Activated T-cell treated with anti-CD3 and anti-CD28 coated beads, Interleukin-2, amount 50 U/mL, for 72 hours (primary cell): ENCODE measurements at regions not wholly inside any gene's neighbourhood (a gene's known extent, or its start where the extent isn't known, plus 50 kb on each side); places are given as distances from the start of the nearest gene placed in this dataset.

Source experiments
- ATAC-seq, 2 donors: fragments of 150-1000 bp; cut with Tn5 transposase; replicated peaks in 1 of 2; 2 replicates each; pipeline ENCODE4 v1.10.0; 2021; ENCODE audit warnings: moderate library complexity in 2 of 2, mild to moderate bottlenecking in 1 of 2
- DNase-seq, 2 donors: peaks; one replicate each; pipeline ENCODE4 v3.0.0; 2021 to 2022; ENCODE audit warnings: mixed read lengths in 1 of 2
- H3K27ac Mint-ChIP-seq: one replicate; pipeline ENCODE4 v1.8.0; 2022; ENCODE audit warnings: mild to moderate bottlenecking, moderate library complexity, mixed read lengths
- H3K27me3 Mint-ChIP-seq: one replicate; pipeline ENCODE4 v1.8.0; 2022; ENCODE audit warnings: low read depth, mixed read lengths
- H3K36me3 Mint-ChIP-seq, 2 donors: one replicate each; pipeline ENCODE4 v1.8.0; 2022; ENCODE audit warnings: mixed read lengths in 2 of 2, mild to moderate bottlenecking in 1 of 2; ENCODE audit not compliant: insufficient read depth in 2 of 2
- H3K4me1 Mint-ChIP-seq: one replicate; pipeline ENCODE4 v1.8.0; 2022; ENCODE audit warnings: low read depth, mixed read lengths
- H3K4me3 Mint-ChIP-seq, 2 donors: one replicate each; pipeline ENCODE4 v1.8.0; 2022; ENCODE audit warnings: mild to moderate bottlenecking in 2 of 2, mixed read lengths in 2 of 2, moderate library complexity in 2 of 2
- H3K9me3 Mint-ChIP-seq, 2 donors: one replicate each; pipeline ENCODE4 v1.8.0; 2022; ENCODE audit warnings: mixed read lengths in 2 of 2

- no peak overlapping the region for H3K27ac Mint-ChIP-seq
Measured at GRCh38 chr2:240212425-240213225, 72.2 kb upstream of the OTOS start.

GRCh38 chr2:240213226-240213475, 72.7 kb upstream of the OTOS start:
- Mint-ChIP-seq H3K27ac (no peak overlapping the region), H3K4me1 (no peaks in the 10 kb centered on the region), H3K9me3 (no peaks in the 10 kb centered on the region), H3K4me3 (no peak overlapping the region), H3K27me3 (no peaks in the 10 kb centered on the region), H3K36me3 (no peaks in the 10 kb centered on the region)
- ATAC-seq (no peak), DNase-seq (no peak)

More at GRCh38 chr2:240212425-240213225, 72.2 kb upstream of the OTOS start:
- DNase-seq = no peak
- H3K4me1 Mint-ChIP-seq = no peaks in the 10 kb centered on the region
- ATAC-seq = no peak
- no peaks in the 10 kb centered on the region for H3K27me3 Mint-ChIP-seq
- H3K4me3 Mint-ChIP-seq = no peak overlapping the region
- no peaks in the 10 kb centered on the region for H3K9me3 Mint-ChIP-seq
- no peaks in the 10 kb centered on the region for H3K36me3 Mint-ChIP-seq

- no peaks in the 10 kb centered on the region for H3K4me1 Mint-ChIP-seq
- ATAC-seq (no peak), DNase-seq (no peak)
- H3K36me3 Mint-ChIP-seq = no peaks in the 10 kb centered on the region
- H3K27me3 Mint-ChIP-seq = no peaks in the 10 kb centered on the region
- H3K4me3 Mint-ChIP-seq = no peak overlapping the region
- H3K27ac Mint-ChIP-seq = no peak overlapping the region
- no peaks in the 10 kb centered on the region for H3K9me3 Mint-ChIP-seq
Measured at GRCh38 chr2:240213476-240214421, 73.3 kb upstream of the OTOS start.

GRCh38 chr2:240214790-240215675, 74.6 kb upstream of the OTOS start:
- H3K27ac Mint-ChIP-seq = no peak overlapping the region
- no peaks in the 10 kb centered on the region for H3K36me3 Mint-ChIP-seq
- no peaks in the 10 kb centered on the region for H3K9me3 Mint-ChIP-seq
- DNase-seq = no peak
- H3K27me3 Mint-ChIP-seq = peaks cover 9% of the 10 kb centered on the region
- no peak overlapping the region for H3K4me3 Mint-ChIP-seq
- no peak for ATAC-seq
- H3K4me1 Mint-ChIP-seq = no peaks in the 10 kb centered on the region

- Mint-ChIP-seq H3K4me1 (no peaks in the 10 kb centered on the region), H3K4me3 (no peak overlapping the region), H3K27ac (no peak overlapping the region), H3K9me3 (no peaks in the 10 kb centered on the region), H3K36me3 (no peaks in the 10 kb centered on the region), H3K27me3 (peaks cover 15% of the 10 kb centered on the region)
- ATAC-seq (no peak), DNase-seq (no peak)
Measured at GRCh38 chr2:240215676-240216051, 75.2 kb upstream of the OTOS start.

GRCh38 chr2:240216167-240216566, 75.7 kb upstream of the OTOS start:
- H3K27ac Mint-ChIP-seq = no peak overlapping the region
- ATAC-seq (no peak), DNase-seq (no peak)
- H3K27me3 Mint-ChIP-seq = peaks cover 19% of the 10 kb centered on the region
- H3K36me3 Mint-ChIP-seq = no peaks in the 10 kb centered on the region
- no peaks in the 10 kb centered on the region for H3K4me1 Mint-ChIP-seq
- H3K4me3 Mint-ChIP-seq = no peak overlapping the region
- H3K9me3 Mint-ChIP-seq = no peaks in the 10 kb centered on the region

- H3K9me3 Mint-ChIP-seq = no peaks in the 10 kb centered on the region
Measured at GRCh38 chr2:240217431-240218301, 77.2 kb upstream of the OTOS start.

GRCh38 chr2:240219208-240219890, 78.9 kb upstream of the OTOS start:
- H3K9me3 Mint-ChIP-seq = no peaks in the 10 kb centered on the region
- no peak for DNase-seq
- no peaks in the 10 kb centered on the region for H3K4me1 Mint-ChIP-seq
- no peaks in the 10 kb centered on the region for H3K36me3 Mint-ChIP-seq
- no peak overlapping the region for H3K4me3 Mint-ChIP-seq
- no peak overlapping the region for H3K27ac Mint-ChIP-seq
- ATAC-seq = no peak
- H3K27me3 Mint-ChIP-seq = peaks cover 42% of the 10 kb centered on the region

More at GRCh38 chr2:240217431-240218301, 77.2 kb upstream of the OTOS start:
- no peak overlapping the region for H3K27ac Mint-ChIP-seq
- ATAC-seq (no peak), DNase-seq (no peak)
- H3K36me3 Mint-ChIP-seq = no peaks in the 10 kb centered on the region
- peaks cover 25% of the 10 kb centered on the region for H3K27me3 Mint-ChIP-seq
- H3K4me1 Mint-ChIP-seq = no peaks in the 10 kb centered on the region
- no peak overlapping the region for H3K4me3 Mint-ChIP-seq

- Mint-ChIP-seq H3K4me1 (no peaks in the 10 kb centered on the region), H3K4me3 (no peak overlapping the region), H3K27ac (no peak overlapping the region), H3K27me3 (peaks cover 48% of the 10 kb centered on the region), H3K36me3 (no peaks in the 10 kb centered on the region), H3K9me3 (no peaks in the 10 kb centered on the region)
- no peak for DNase-seq
- no peak for ATAC-seq
Measured at GRCh38 chr2:240220371-240220770, 79.9 kb upstream of the OTOS start.

- Mint-ChIP-seq H3K4me3 (no peak overlapping the region), H3K4me1 (no peaks in the 10 kb centered on the region), H3K9me3 (peaks cover 3% of the 10 kb centered on the region in 2 donors), H3K36me3 (peaks cover 4% of the 10 kb centered on the region in 2 donors), H3K27me3 (peaks cover 48% of the 10 kb centered on the region), H3K27ac (no peak overlapping the region)
- ATAC-seq (no peak), DNase-seq (no peak)
Measured at GRCh38 chr2:240223631-240224030, 83.2 kb upstream of the OTOS start.

- no peak overlapping the region for H3K4me3 Mint-ChIP-seq
- H3K27me3 Mint-ChIP-seq = peaks cover 42% of the 10 kb centered on the region
- peaks cover 3 to 9% of the 10 kb centered on the region in 2 donors for H3K9me3 Mint-ChIP-seq
- no peak overlapping the region for H3K27ac Mint-ChIP-seq
- no peaks in the 10 kb centered on the region for H3K4me1 Mint-ChIP-seq
- DNase-seq (no peak), ATAC-seq (no peak)
- peaks cover 4 to 7% of the 10 kb centered on the region in 2 donors for H3K36me3 Mint-ChIP-seq
Measured at GRCh38 chr2:240224676-240225075, 84.2 kb upstream of the OTOS start.

GRCh38 chr2:240225131-240225530, 84.7 kb upstream of the OTOS start:
- Mint-ChIP-seq H3K27ac (no peak overlapping the region), H3K4me3 (no peak overlapping the region), H3K27me3 (peaks cover 42% of the 10 kb centered on the region), H3K36me3 (peaks cover 4 to 7% of the 10 kb centered on the region in 2 donors), H3K9me3 (peaks cover 7 to 10% of the 10 kb centered on the region in 2 donors), H3K4me1 (no peaks in the 10 kb centered on the region)
- ATAC-seq = no peak
- no peak for DNase-seq
